ENCODE measurements at regions not wholly inside any gene's neighbourhood (a gene's known extent, or its start where the extent isn't known, plus 50 kb on each side); places are given as distances from the start of the nearest gene placed in this dataset.

GRCh38 chr2:133824869-133825268 lies 256.6 kb upstream of the NCKAP5 start:
- Histone ChIP-seq H3K4me2 (ENCODE audit: insufficient read depth in 1 of 2, low read depth in 2 of 2, low read length in 2 of 2) (no peak overlapping the region), H2BK20ac (ENCODE audit: low read length) (no peak overlapping the region), H3K23me2 (ENCODE audit: low read depth, low read length) (no peaks in the 10 kb centered on the region), H3K4me1 (replicated peaks in 1 of 4; ENCODE audit: control insufficient read depth in 3 of 4, insufficient read depth in 4 of 4, low read length in 3 of 4) (no peaks in the 10 kb centered on the region), H2BK12ac (ENCODE audit: low read depth, low read length) (no peak overlapping the region), H3K4me3 (ENCODE audit: extremely low read depth in 1 of 4, insufficient read depth in 2 of 4, low read depth in 3 of 4, low read length in 4 of 4) (no peak overlapping the region), H3K56ac (replicated peaks; ENCODE audit: insufficient read length, low read depth, low read length) (no peak overlapping the region), H4K8ac (ENCODE audit: extremely low read depth, insufficient read depth, low read length) (no peak overlapping the region), H4K20me1 (replicated peaks in 1 of 2; ENCODE audit: control insufficient read depth in 1 of 2, insufficient read depth in 2 of 2, low read length in 2 of 2) (no peaks in the 10 kb centered on the region), H2AK5ac (ENCODE audit: low read depth, low read length) (no peak overlapping the region), H3K27me3 (replicated peaks in 1 of 4; ENCODE audit: control insufficient read depth in 3 of 4, extremely low read depth in 1 of 4, insufficient read depth in 3 of 4, low read length in 3 of 4) (no peaks in the 10 kb centered on the region), H3K36me3 (ENCODE audit: control insufficient read depth in 2 of 4, insufficient read depth in 4 of 4, low read length in 3 of 4) (no peaks in the 10 kb centered on the region), H4K5ac (ENCODE audit: insufficient read length, low read depth, low read length) (no peak overlapping the region), H3K23ac (ENCODE audit: insufficient read length) (no peak overlapping the region), H3K27ac (ENCODE audit: low read depth, low read length) (no peak overlapping the region), H2BK5ac (ENCODE audit: low read depth, low read length) (no peak overlapping the region), H3K9ac (replicated peaks in 1 of 4; ENCODE audit: extremely low read depth in 1 of 4, low read depth in 3 of 4, low read length in 3 of 4) (no peak overlapping the region), H3K18ac (ENCODE audit: extremely low read depth, low read length) (no peak overlapping the region), H2BK120ac (replicated peaks; ENCODE audit: low read depth, low read length) (no peak overlapping the region), H3K9me3 (ENCODE audit: insufficient read depth in 2 of 2, low read depth in 1 of 2, low read length in 1 of 2) (no peaks in the 10 kb centered on the region), H3K4ac (replicated peaks; ENCODE audit: insufficient read length, low read depth, low read length) (no peak overlapping the region), H2AFZ (ENCODE audit: low read length) (no peak overlapping the region), H3K14ac (ENCODE audit: insufficient read length) (no peak overlapping the region), H2BK15ac (ENCODE audit: low read length) (no peak overlapping the region), H3K79me2 (ENCODE audit: control insufficient read depth in 1 of 2, insufficient read depth in 2 of 2, low read length in 2 of 2) (no peaks in the 10 kb centered on the region), H3K79me1 (ENCODE audit: low read depth, low read length) (no peaks in the 10 kb centered on the region), H4K91ac (replicated peaks; ENCODE audit: insufficient read length, low read length) (no peak overlapping the region)
- DNase-seq (ENCODE audit: low read depth in 1 of 2, low spot score in 2 of 2) (no peak), FAIRE-seq (no peak)
- ChIA-PET CTCF (ENCODE audit: partially characterized antibody) (interaction anchor here (0.6 kb wide), 1 partner anchor 109 kb away, joined by 3 read pairs; no protein-coding TSS in a partner anchor), POLR2A (ENCODE audit: partially characterized antibody) (no interaction called here)
- WGBS, 2 experiments (ENCODE audit: extremely low coverage in 1 of 2, insufficient coverage in 1 of 2, insufficient read length in 1 of 2, insufficient replicate concordance in 2 of 2, low coverage in 1 of 2, low lambda C conversion rate in 2 of 2, missing lambda C conversion rate in 1 of 2) = 92% methylated on average over 1 of the region's 1 CpG; no CpG with 5 or more reads in 1 of the 2 experiments
- TF ChIP-seq JUN (IDR thresholded peaks at IDR 0.05; ENCODE audit: low read depth, low read length) = no peak
- TF ChIP-seq USF2 (IDR thresholded peaks at IDR 0.05; ENCODE audit: low read length) = no peak
- no peak for TF ChIP-seq TAF7 (optimal IDR thresholded peaks at IDR 0.05; ENCODE audit: borderline replicate concordance, low read depth, low read length)
- TF ChIP-seq FOSL1 (IDR thresholded peaks at IDR 0.05; ENCODE audit: insufficient read depth, low read depth, low read length) = no peak
- no peak for TF ChIP-seq MAFK (IDR thresholded peaks at IDR 0.05; ENCODE audit: low read depth, low read length)
- no peak for TF ChIP-seq RAD21 (IDR thresholded peaks at IDR 0.05 in 1 of 2, conservative IDR thresholded peaks at IDR 0.05 in 1 of 2; ENCODE audit: low read depth in 2 of 2, low read length in 2 of 2)

Measured in H1 (cell line).